ENCODE measurements at regions not wholly inside any gene's neighbourhood (a gene's known extent, or its start where the extent isn't known, plus 50 kb on each side); places are given as distances from the start of the nearest gene placed in this dataset.

DNA sequence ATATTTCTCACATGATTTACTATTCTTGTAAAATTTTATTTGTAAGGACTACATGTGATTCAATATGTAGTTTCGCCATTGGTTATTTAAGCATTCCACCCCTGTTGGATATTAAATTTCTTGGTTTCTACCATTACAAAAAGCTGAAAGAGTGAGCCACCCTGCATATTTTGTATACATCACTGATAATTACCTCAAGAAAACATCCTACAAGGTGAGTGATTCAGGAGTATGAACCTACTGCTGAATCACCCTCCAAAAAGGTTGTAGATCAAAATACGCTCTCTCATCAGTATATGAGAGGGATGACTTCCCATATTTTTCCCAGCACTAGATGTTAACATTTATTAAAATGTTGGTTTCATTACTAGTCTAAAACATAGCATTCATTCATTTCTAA, 454.3 kb upstream of the WWC1 start:
- TF ChIP-seq, protein P1, sequence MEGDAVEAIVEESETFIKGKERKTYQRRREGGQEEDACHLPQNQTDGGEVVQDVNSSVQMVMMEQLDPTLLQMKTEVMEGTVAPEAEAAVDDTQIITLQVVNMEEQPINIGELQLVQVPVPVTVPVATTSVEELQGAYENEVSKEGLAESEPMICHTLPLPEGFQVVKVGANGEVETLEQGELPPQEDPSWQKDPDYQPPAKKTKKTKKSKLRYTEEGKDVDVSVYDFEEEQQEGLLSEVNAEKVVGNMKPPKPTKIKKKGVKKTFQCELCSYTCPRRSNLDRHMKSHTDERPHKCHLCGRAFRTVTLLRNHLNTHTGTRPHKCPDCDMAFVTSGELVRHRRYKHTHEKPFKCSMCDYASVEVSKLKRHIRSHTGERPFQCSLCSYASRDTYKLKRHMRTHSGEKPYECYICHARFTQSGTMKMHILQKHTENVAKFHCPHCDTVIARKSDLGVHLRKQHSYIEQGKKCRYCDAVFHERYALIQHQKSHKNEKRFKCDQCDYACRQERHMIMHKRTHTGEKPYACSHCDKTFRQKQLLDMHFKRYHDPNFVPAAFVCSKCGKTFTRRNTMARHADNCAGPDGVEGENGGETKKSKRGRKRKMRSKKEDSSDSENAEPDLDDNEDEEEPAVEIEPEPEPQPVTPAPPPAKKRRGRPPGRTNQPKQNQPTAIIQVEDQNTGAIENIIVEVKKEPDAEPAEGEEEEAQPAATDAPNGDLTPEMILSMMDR (IDR thresholded peaks at IDR 0.05): no peak
- TF ChIP-seq EZH2 (IDR thresholded peaks at IDR 0.05; ENCODE audit: borderline replicate concordance, insufficient read depth, low read depth, low read length, poor library complexity, severe bottlenecking): no peak
